ENCODE measurements at regions not wholly inside any gene's neighbourhood (a gene's known extent, or its start where the extent isn't known, plus 50 kb on each side); places are given as distances from the start of the nearest gene placed in this dataset.

DNA sequence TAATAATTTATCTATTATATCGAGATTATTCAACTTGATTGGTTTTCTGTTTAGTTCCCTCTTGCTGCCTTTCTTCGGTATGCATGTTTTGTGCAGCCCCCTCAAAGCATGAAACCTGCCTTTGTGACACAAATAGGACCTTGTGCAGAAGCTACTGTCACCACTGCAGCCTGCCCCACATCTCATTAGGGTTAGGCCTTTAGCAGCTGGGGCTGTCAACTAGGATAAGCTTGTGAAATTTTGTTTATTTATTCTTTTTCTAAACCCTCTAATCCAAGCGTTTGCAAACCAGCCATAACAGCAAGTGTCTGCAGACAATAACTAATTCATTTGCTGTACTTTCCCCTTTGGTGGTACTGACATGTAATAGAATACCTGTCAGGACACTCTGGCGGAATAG is 258.9 kb downstream of the RCHY1 start:
- no peak for TF ChIP-seq CTCF (IDR thresholded peaks at IDR 0.05)
- no peak for TF ChIP-seq EZH2 (IDR thresholded peaks at IDR 0.05)
- no peak for TF ChIP-seq EZH2phosphoT487 (IDR thresholded peaks at IDR 0.05)
